Stimulated activated CD8-positive, alpha-beta memory T cell treated with anti-CD3 and anti-CD28 coated beads, Interleukin-7, amount 100 ng/mL, for 1 hour (primary cell): ENCODE measurements at regions not wholly inside any gene's neighbourhood (a gene's known extent, or its start where the extent isn't known, plus 50 kb on each side); places are given as distances from the start of the nearest gene placed in this dataset.
"Not testable (repeated sequence)": the region's sequence is repeated elsewhere in the genome, so short reads cannot be mapped to it uniquely, and the experiment has no call there.

Experiments
- DNase-seq, 2 donors: peaks; one replicate each; pipeline ENCODE4 v3.0.0-alpha.2; 2020; ENCODE audit warnings: low read depth in 2 of 2

DNA sequence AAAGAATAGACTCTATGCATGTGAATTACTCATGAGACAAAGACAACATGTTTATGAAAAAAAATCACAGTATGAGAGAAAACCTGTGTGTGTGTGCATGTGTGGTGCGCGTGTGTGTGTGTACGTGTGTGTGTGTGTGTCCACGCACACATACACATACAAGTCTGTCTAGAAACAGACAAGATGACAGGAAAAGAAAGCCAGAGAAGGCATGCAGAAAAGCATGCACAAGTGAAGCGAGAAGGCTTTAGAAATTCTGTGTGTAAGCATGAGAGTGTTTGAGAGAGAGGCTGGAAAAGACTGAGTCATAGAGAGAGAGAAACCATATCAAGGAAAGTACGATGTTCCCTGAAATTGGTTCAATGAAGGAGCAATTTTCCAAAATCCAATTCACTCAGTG, 566.4 kb upstream of the C16orf82 start:
- DNase-seq = no peak

DNA sequence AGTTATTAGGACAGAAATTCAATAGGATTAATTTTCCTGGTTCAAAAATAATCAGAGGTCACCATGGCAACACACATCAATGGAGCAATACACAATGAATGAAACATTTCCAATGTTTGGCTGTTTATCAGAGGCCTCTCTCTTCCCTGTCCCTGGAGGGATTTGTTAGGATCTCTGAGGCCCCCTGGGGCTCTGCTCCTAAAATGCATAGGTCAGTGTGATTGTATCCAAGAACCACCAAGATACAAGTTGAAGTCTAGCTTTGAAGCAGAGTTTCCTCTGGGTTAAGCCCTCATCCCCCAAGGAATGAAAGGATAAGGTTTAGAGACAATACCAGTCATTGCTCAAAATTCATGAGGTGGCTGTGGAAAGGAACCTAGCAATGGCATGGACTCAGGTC, 561.2 kb upstream of the C16orf82 start:
- no peak for DNase-seq

- DNase-seq = not testable (repeated sequence)
Observed at GRCh38 chr16:26508946-26509345, 557.8 kb upstream of the C16orf82 start.

DNA sequence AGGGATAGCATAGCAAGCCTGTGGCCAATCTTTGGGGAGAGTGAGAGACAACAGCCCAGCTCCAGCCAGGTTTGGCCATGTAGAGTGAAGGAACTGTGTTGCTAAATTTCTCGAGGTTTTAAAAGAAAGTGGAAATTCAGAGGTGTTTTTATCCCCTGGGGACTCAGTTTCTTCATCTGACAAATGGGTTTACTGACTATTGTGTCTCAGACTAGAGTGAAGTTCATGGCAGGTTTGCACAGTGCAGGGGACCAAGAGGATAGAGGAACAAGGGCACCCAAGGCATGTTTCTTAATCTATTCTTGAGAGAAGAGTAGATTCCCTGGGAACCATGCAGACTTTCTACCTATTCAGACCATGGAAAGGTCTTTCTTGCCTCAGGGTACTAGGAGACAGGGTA, 555.8 kb upstream of the C16orf82 start:
- DNase-seq = no peak

- DNase-seq = no peak
Observed at GRCh38 chr16:26511463-26511862, 555.3 kb upstream of the C16orf82 start.

- no peak for DNase-seq
Observed at GRCh38 chr16:26521626-26522025, 545.1 kb upstream of the C16orf82 start.

DNA sequence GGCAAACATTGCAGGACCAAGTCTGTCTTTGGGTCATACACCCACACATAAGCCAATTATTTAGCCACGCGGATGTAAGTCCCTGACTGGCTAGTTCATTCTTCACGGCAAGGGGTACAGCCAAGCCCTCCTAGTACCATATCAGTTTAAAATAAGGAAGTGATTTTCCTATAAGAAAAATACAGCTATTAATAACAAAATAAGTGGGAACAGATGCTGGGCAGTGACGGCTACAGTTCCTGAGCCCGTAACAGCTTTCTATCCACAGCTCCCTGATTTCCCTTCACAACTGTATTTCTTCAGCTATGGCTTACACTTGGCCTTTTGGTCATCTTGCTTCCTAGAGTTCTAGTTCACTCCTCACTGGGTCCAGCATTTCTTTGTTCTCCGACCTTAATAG, 542.4 kb upstream of the C16orf82 start:
- DNase-seq = no peak

DNA sequence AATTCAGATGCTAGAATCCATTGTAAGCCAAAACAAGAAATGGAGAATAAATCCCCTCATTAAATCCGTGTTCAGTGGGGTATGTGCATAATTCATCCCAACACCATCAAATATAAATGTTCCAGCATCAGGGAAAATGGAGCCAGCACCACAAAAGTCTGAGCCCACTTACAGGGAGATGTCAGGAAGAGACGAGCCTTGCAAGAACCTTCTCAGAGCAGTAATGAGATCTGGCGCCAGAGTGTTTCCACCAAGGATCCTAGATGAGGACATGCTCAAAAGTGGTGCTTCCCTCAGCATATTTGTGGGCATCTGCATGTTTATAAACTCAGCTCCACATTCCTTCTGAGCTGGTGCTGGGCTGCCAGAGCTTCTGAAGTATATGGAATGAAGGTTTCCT, 541.9 kb upstream of the C16orf82 start:
- no peak for DNase-seq

GRCh38 chr16:26525856-26526255, 540.9 kb upstream of the C16orf82 start:
- DNase-seq = no peak

DNA sequence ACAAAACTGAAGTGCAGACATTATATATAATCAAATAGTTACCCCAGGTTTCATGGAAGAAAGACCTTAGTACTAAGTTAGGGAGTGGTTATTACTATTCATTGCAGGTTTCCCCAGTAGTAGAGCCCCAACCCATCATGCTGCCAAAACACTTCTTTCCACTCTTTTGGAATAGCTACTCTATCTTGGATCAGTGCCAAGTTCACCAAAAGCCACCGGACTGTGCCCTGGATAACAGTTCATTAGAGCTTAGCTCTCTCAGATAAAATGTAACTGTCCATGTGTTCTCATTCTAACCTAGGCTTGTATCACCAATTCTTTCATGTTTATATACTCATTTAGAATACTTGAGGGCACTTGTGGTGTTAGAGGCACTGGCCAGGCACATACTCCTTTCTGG, 540.1 kb upstream of the C16orf82 start:
- DNase-seq = no peak

GRCh38 chr16:26530584-26531289, 536.0 kb upstream of the C16orf82 start:
- DNase-seq = no peak

DNA sequence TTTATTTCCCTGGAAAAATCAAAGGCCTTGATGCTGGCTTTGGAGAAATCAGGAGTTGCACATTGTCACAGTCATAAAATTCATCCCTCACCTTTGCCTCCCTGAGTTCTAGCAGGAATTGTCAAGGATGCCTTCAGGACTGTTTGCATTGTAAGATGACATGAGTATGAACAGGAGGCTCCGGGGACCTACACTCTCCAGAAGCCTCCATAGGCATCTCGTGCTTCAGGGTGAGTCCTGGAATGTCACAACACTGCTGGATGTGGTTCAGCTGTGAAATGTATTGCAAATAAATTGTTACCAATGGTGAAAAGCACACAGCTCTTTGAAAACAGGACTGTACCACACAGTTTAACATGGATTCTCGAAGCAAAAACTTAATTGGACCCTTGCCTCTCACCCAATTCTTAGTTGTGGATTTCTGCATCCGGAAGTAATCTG, 535.4 kb upstream of the C16orf82 start:
- no peak for DNase-seq

- no peak for DNase-seq
Observed at GRCh38 chr16:26532456-26532855, 534.3 kb upstream of the C16orf82 start.

DNA sequence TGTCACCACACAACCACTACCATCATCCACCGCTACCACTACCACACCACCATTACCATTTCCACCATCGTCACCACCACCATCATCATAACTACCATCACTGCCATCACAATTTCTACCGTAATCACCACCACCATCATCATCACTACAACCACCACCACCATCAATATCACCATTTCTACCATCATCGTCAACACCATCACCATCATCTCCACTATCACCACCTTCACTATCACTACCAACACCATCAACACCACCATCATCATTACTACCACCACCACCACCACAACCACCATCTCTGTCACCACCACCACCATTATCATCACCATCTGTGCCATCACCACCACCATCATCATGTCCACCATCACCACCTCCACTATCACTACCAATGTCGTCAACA, 524.5 kb upstream of the C16orf82 start:
- DNase-seq = no peak

- no peak for DNase-seq
Observed at GRCh38 chr16:26546573-26546972, 520.2 kb upstream of the C16orf82 start.

GRCh38 chr16:26547681-26548080, 519.0 kb upstream of the C16orf82 start:
- DNase-seq = no peak

DNA sequence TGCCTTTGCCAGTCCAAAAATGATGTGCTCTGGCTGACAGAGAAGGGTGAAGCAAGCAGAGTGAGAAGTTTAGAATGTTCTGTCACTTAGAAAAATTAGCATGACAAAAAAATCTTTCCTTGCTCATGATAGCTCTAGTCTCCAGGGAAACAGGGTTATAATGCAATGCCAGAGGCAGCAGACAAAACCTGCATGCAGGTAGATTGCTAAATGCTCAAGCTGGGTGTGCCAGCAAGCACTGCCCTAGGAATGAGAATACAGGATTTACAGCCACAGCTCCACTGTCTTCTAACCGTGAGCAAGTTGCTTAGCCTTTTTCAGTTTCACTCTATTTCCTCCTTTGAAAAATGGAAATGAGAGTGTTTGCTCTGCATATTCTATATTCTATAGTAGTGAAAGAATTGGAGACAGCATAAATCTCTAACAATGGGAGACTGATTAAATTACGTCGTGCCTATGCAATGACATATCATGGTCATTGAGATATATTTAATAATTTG, 516.6 kb upstream of the C16orf82 start:
- no peak for DNase-seq

GRCh38 chr16:26554030-26554429, 512.7 kb upstream of the C16orf82 start:
- DNase-seq = no peak

- no peak for DNase-seq
Observed at GRCh38 chr16:26561303-26561702, 505.4 kb upstream of the C16orf82 start.

DNA sequence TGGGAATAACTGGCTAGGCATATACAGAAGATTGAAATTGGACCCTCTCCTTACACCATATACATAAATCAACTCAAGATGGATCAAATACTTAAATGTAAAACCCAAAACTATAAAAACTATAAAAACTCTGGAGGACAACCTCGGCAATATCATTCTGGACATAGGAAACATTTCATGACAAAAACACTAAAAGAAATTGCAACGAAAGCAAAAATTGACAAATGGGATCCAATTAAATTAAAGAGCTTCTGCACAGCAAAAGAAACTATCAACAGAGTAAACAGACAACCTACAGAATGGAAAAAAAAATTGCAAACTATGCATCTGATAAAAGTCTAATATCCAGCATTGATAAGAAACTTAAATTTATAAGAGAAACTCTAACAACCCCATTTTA, 503.7 kb upstream of the C16orf82 start:
- no peak for DNase-seq

DNA sequence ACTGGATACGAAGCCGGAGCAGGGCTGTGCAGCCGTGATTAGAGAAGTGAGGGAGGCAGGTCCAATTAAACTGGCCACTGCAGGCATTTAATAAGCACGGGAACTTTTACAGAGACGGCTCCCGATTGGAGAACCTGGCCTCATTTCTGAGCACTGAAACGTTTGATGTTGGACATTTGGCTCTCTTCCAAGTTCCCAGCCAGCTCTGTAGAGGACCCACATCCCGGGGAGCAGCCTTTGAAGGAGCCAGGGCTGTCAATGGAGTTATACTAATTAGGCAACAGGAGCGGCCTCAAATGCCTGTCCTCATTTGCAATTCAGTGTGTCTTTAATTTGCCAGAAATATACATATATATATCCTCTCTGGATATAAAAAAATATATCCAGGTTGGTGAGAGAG, 499.4 kb upstream of the C16orf82 start:
- no peak for DNase-seq

DNA sequence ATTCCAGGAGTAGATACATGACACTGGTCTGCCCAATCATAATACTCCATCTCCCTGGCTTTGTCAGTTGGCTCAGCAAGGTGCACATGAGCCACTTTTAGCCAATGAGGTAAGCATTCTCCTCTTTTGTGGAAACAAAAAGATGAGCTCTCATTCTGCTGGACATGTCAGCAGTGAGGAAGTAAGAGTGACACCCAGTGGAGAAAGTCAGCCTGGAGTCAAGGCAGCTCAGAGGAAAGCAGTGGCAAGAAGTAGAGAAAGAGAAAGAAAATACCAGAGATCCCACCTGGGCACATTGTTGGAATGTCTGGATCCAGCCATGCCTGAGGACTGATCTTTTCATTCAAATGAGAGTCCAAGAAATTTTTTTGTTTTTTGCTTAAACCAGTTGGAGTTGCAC, 496.9 kb upstream of the C16orf82 start:
- DNase-seq = no peak

DNA sequence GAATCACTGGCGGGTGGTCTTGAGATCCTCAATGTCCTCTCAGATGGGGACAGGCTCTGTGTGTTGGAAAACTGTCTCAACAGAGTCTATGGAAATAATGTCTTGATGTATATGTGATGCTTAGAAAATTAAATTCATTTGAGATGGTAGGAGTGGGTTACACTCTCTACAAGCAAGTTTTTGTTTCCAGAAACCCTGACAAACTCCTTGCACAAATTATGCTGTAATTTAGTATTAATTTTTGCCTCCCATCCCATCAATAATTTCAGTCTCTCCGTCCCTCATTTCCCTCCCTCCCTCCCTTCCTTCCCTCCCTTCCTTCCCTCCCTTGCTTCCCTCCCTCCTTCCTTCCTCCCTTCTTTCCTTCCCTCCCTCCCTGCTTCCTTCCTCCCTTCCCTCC, 488.0 kb upstream of the C16orf82 start:
- DNase-seq = no peak

- no peak for DNase-seq
Observed at GRCh38 chr16:26583803-26584202, 482.9 kb upstream of the C16orf82 start.
